GM12865 (cell line): ENCODE measurements at regions not wholly inside any gene's neighbourhood (a gene's known extent, or its start where the extent isn't known, plus 50 kb on each side); places are given as distances from the start of the nearest gene placed in this dataset.

Experiments used
- DNase-seq: peaks from one replicate; pipeline ENCODE4 v3.0.0; 2010; ENCODE audit warnings: low read depth
- H3K4me3 ChIP-seq: 2 replicates; pipeline ENCODE4 v1.5.1; 2011; ENCODE audit warnings: mild to moderate bottlenecking, low read depth, low read length, control low read depth
- CTCF ChIP-seq: IDR thresholded peaks from 2 replicates; pipeline ENCODE4 v1.5.1; 2011; ENCODE audit warnings: low read length, control low read depth, low read depth, inconsistent platforms; ENCODE audit not compliant: insufficient read depth; ENCODE audit errors: missing control alignments

- no peak overlapping the region for H3K4me3 ChIP-seq
- no peak for DNase-seq
- TF ChIP-seq CTCF, result no peak
Observed at GRCh38 chr9:126217250-126217653, 109.4 kb upstream of the MVB12B start.

DNA sequence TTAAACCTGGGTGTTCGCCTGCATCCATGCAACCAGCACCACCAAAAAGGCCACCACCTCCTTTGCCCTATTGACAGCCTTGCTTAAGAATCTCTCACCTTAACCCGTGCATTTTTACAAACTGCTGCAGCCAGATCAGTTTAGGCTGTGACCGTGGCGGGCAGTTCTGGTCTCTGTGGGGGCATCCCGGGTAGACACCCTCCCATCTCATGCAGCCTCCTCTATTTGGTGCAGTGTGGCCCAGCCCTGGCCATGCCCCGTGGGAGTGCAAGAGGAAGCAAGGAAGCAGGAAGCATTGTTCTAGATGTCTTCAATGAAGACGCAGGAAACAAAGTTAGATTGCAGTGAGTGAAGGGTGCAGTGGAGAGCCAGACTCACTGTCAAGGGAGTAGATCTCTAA is 108.8 kb upstream of the MVB12B start:
- no peak overlapping the region for H3K4me3 ChIP-seq
- no peak for DNase-seq
- no peak for TF ChIP-seq CTCF

DNA sequence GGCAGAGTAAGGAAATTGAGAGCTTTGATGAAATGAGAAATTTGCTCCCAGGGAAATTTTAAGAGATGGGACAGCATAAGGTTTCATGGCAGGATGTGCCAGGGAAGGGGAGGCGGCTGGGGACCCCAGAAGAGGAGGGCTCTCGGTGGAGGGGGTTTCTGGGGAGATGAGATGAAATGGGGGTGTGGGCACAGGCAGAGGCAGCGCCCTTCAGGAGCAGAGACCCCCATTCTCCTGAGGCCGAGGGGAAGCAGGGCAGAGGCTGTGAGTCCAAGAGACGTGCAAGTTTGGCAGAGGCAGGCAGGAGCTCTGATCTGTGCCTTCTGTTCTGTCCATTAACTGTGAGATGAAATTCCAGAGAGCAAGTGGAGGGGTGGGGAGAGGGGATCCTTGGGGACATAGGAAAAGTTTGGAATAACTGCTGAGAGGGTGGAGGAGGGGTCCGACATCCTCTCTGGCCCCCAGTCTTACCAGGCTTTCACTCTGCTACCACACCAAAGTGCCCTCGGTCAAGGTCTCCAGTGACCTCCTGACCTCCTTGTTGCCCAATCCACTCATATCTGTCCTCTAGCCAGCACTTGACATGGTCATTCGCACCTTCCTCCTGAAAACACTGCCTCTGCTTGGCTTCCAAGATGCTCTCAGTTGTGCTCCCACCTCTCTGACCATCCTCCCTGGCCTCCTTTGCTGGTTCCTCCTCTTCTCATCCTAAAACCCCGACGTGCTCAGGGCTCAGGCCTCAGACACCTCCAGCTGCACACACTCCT is 108.1 kb upstream of the MVB12B start:
- TF ChIP-seq CTCF, result no peak
- no peak overlapping the region for H3K4me3 ChIP-seq
- no peak for DNase-seq

GRCh38 chr9:126219166-126219565 is 107.5 kb upstream of the MVB12B start:
- TF ChIP-seq CTCF, result no peak
- DNase-seq, result no peak
- H3K4me3 ChIP-seq, result no peak overlapping the region

DNA sequence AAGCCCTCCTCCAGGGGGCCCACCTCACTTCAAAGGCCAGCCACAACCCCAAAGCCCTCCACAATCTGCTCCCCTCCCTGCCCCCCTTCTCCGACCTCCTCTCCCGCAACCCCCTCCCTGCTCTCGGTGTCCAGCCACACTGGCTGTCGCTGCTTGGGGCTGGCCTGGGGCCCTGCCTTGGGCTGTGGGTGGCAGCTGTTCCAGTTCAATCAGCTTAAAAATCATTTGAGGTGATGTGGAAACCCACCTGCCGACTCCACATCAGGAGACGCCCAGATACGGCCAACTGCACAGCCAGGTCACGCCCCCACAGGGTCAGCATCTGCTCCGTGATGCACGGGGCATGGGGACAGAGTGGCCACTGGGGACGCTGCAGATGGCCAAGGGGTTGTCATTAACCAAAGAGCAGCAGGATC is 107.0 kb upstream of the MVB12B start:
- TF ChIP-seq CTCF, result no peak

GRCh38 chr9:126221480-126221879 is 105.1 kb upstream of the MVB12B start:
- no peak for TF ChIP-seq CTCF
- H3K4me3 ChIP-seq, result no peak overlapping the region
- no peak for DNase-seq

More for the DNA sequence above, 107.0 kb upstream of the MVB12B start:
- H3K4me3 ChIP-seq, result no peak overlapping the region
- DNase-seq, result no peak

DNA sequence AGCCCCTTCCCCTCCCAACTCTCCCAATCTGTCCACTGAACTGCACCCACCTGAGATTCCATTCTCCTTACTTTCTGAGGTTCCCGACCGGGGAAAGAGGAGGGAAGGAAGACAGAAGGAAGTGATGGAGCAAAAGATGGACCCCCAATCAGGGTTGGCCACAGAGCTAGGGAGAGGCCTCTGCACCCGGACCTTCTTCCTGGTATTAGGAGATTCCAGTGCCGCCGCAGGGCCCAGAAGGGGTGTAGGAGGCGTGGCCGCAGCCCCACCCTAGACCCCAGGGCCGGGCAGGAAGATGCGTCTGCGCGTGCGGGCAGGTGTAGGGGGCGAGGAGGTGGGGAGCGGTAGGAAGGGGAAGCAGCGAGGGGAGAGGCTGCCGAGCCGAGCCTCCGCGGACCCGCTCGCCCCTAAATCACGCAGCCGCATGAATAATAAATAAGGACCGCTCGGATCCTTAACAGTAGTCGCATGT is 104.2 kb upstream of the MVB12B start:
- DNase-seq, result no peak
- no peak overlapping the region for H3K4me3 ChIP-seq
- TF ChIP-seq CTCF, result no peak
